ENCODE measurements at regions not wholly inside any gene's neighbourhood (a gene's known extent, or its start where the extent isn't known, plus 50 kb on each side); places are given as distances from the start of the nearest gene placed in this dataset.
"Not testable (repeated sequence)": the region's sequence is repeated elsewhere in the genome, so short reads cannot be mapped to it uniquely, and the experiment has no call there.

GRCh38 chr12:59404109-59404650 is 191.6 kb upstream of the SLC16A7 start:
- DNase-seq (ENCODE audit: low spot score) = no peak

GRCh38 chr12:59403259-59403932 is 192.4 kb upstream of the SLC16A7 start:
- peak; percentile 58 for DNase-seq (ENCODE audit: low spot score)

DNA sequence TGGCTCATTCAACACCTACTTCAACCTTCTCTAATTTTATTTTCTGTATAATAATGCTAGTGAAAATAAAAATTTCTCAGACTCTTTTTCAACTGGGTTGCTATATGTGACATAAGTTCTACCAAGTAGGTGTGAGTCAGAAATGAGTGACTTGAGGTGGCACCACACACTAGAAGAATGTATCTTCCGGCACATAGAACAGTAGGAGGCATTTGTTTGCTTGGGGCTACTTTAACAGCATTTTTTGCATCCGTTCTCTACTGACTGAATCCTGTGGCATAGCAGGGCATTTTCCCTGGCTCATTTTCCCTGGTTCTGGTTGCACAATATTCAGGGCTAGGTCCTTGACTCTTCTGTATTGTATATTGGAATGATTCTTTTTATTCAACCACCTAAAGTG is 194.0 kb upstream of the SLC16A7 start:
- DNase-seq (ENCODE audit: low spot score) = no peak

DNA sequence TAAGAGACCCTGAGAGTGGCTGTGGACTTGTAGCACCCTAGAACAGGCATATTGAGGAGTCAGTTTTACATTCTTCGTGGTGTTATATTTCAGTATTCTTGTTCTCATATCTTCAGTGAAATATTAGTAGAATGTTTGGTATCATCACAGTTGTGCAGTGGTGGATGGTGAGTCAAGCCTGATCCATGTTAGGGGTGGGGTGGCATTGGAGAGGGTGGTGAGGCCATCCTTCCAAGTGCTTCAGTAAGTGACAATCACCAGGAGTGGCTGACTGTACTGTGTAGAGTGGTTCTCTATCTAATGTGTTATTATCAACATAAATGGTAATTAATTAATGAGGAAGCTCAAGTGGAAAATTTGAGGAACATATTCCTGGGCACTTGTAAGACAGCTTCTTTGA is 197.7 kb upstream of the SLC16A7 start:
- DNase-seq (ENCODE audit: low spot score) = no peak

GRCh38 chr12:59396919-59397318 is 198.9 kb upstream of the SLC16A7 start:
- DNase-seq (ENCODE audit: low spot score) = no peak

- no peak for DNase-seq (ENCODE audit: low spot score)
These were observed 199.3 kb upstream of the SLC16A7 start for GRCh38 chr12:59396519-59396918.

DNA sequence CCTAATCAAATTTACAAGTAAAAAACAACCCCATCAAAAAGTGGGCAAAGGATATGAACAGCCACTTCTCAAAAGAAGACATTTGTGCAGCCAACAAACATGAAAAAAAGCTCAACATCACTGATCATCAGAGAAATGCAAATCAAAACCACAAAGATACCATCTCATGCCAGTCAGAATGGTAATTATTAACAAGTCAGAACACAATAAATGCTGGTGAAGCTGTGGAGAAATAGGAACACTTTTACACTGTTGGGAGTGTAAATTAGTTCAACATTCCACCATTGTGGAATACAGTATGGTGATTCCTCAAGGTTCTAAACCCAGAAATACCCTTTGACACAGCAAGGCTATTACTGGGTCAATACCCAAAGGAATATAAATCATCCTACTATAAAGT is 200.5 kb upstream of the SLC16A7 start:
- not testable (repeated sequence) for DNase-seq (ENCODE audit: low spot score)

- no peak for DNase-seq (ENCODE audit: low spot score)
These were observed 202.3 kb upstream of the SLC16A7 start for GRCh38 chr12:59393506-59393905.

- no peak for DNase-seq (ENCODE audit: low spot score)
These were observed 205.8 kb upstream of the SLC16A7 start for GRCh38 chr12:59389968-59390576.

GRCh38 chr12:59388694-59389093 is 207.1 kb upstream of the SLC16A7 start:
- DNase-seq (ENCODE audit: low spot score) = no peak

DNA sequence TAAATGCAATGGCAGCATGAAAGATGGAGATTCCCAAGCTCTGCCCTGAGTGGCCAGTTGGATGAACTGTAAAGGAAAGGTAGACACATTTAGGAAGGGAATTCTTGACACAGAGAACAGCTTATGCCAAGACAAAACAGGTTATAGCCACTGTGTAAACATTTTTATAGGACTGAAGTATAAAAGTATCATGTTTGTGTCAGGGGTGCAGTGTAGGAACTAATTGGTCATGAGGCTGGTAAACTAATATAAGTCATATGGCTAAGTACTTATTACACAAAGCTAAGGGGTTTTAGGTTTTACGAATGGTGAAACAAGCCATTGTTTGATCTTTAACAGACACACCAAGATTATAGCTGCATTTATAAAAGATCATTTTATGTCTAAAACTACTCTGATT is 207.7 kb upstream of the SLC16A7 start:
- no peak for DNase-seq (ENCODE audit: low spot score)

GRCh38 chr12:59386236-59386635 is 209.6 kb upstream of the SLC16A7 start:
- no peak for DNase-seq (ENCODE audit: low spot score)

DNA sequence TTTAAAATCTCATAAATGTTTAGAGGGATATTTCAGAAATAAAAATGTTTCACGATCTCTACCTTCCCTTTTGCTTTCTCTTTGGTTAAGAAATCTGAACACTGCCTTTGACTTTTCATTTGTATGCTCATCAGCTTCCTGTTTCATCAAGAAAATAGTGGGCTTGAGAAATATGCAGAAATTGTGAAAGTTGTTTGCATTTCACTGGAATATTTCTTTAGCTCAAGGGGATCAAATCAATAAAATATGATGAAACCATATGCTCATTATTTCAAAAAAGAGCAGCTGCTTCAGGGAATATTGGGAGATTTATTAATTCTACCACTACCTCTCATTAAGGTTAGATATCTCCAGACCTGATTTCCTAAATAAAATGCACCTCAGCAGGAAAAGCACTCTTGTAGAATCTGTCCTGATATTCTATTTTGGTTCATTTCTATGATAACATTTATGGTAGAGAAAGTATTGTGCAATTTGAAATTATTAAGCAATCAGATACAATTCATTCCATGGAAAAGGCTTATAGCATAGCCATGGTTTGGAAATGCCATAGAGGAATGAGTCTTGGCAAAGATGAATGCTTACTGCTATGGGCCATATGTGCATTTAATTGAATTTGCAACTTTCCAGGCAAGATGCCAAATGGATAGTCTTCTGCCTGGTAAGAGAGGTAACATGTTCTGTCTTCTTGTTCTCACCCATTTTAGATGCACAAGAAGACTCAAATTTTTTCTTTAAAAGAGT is 212.6 kb upstream of the SLC16A7 start:
- DNase-seq (ENCODE audit: low spot score) = no peak

- no peak for DNase-seq (ENCODE audit: low spot score)
These were observed 213.3 kb upstream of the SLC16A7 start for GRCh38 chr12:59382282-59383078.

DNA sequence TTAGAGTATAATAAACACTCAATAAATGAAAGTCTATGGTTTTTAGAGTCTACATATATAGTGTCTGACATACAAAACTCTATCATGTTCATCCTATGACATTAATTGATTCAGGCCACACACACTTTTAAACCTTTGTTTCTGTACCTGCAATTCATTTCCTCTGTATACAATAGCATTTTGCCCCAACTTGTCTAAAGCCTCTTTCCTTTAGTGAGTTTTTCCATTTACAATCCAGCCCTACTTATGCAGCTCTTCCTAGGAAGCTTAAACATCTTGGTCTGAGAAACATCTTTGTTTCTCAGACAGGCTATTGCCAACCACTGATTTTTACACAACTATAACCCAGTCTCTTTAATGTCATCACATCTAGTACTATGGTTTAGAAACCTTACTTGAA is 214.7 kb upstream of the SLC16A7 start:
- no peak for DNase-seq (ENCODE audit: low spot score)

- no peak for DNase-seq (ENCODE audit: low spot score)
These were observed 220.2 kb upstream of the SLC16A7 start for GRCh38 chr12:59375633-59376032.

- DNase-seq (ENCODE audit: low spot score) = no peak
These were observed 221.0 kb upstream of the SLC16A7 start for GRCh38 chr12:59374783-59375182.

DNA sequence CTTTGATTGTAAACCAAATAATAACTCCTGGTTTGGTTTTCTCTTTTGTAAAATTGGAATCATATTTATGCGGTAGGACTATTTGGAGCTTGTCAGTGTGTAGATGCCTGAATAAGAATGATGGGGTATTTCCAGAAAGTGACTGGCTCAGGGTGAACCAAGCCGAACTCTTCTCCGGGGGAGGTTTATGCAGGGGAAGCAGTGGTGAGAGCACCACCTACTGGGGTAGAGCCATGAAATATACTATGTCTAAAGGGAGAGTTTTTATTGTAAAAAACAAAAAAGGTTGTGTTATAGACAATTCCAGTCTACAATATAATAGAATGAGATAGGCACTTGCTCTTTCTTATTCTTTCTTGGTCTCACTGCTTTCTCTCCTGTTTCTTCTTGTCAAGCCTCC is 222.9 kb upstream of the SLC16A7 start:
- DNase-seq (ENCODE audit: low spot score) = no peak

GRCh38 chr12:59370933-59371332 is 224.9 kb upstream of the SLC16A7 start:
- no peak for DNase-seq (ENCODE audit: low spot score)

- DNase-seq (ENCODE audit: low spot score) = no peak
These were observed 230.7 kb upstream of the SLC16A7 start for GRCh38 chr12:59365133-59365532.

DNA sequence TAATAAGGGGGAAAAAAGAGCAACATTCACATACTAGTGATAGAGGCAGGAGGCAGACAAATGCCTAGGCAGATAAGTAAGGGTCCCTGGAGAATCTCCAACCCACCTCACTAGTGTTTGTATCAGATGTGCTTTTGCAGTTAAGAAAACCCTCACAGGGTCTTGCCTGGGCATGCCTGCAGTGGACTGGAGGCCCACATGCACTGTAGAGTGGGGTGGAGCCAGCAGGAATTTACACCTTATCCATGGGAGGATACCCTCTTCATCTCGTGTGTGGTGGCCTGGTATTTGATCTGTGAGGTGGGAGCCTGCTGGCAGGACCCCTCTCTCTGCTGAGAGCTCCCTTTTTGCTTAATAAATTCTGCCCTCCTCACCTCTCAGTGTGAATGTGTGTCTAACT is 238.0 kb upstream of the SLC16A7 start:
- no peak for DNase-seq (ENCODE audit: low spot score)

GRCh38 chr12:59346248-59346647 is 249.6 kb upstream of the SLC16A7 start:
- peak; percentile 54 for DNase-seq (ENCODE audit: low spot score)
